CD4-positive, alpha-beta T cell (primary cell): ENCODE measurements at regions not wholly inside any gene's neighbourhood (a gene's known extent, or its start where the extent isn't known, plus 50 kb on each side); places are given as distances from the start of the nearest gene placed in this dataset.

ENCODE experiments used
- ATAC-seq: fragments of 200-7000 bp; cut with Tn5 transposase; one replicate; pipeline ENCODE4 v1.10.0; 2022; ENCODE audit warnings: mild to moderate bottlenecking; ENCODE audit not compliant: poor library complexity
- CTCF ChIA-PET: fragments of 350-600 bp; sonication (Branson Sonifier 250); formaldehyde crosslinking; loops from one replicate; lab custom pipeline; 2021; ENCODE audit warnings: antibody characterized with exemption, inconsistent platforms; lab: Charles Lee
- POLR2A ChIA-PET: fragments of 350-600 bp; sonication (Branson Sonifier 250); formaldehyde crosslinking; loops from one replicate; lab custom pipeline; 2021; ENCODE audit warnings: antibody characterized with exemption, inconsistent platforms; lab: Charles Lee
- DNase-seq, 14 experiments: peaks; one replicate each; pipeline ENCODE4 v3.0.0-alpha.2; 2013 to 2020; ENCODE audit warnings: mixed read lengths in 2 of 14
- H3K27ac ChIP-seq, 2 donors: one replicate each; pipeline versions ENCODE4 v1.5.1 to v1.7.0; 2013; ENCODE audit warnings: low read length in 2 of 2, low read depth in 1 of 2, mild to moderate bottlenecking in 1 of 2
- H3K27me3 ChIP-seq, 2 experiments: 1 replicate in 1 of 2; 2 replicates in 1 of 2; pipeline versions ENCODE4 v1.6.1 to v1.7.0; 2013; ENCODE audit warnings: low read length in 2 of 2, control low read depth in 1 of 2, mild to moderate bottlenecking in 1 of 2, moderate library complexity in 1 of 2; ENCODE audit not compliant: insufficient read depth in 2 of 2, control insufficient read depth in 1 of 2
- H3K36me3 ChIP-seq: one replicate; pipeline ENCODE4 v1.6.1; 2013; ENCODE audit warnings: low read length, control low read depth; ENCODE audit not compliant: insufficient read depth
- H3K4me1 ChIP-seq: one replicate; pipeline ENCODE4 v1.6.1; 2013; ENCODE audit warnings: low read length, control low read depth; ENCODE audit not compliant: insufficient read depth
- H3K4me3 ChIP-seq: one replicate; pipeline ENCODE4 v1.5.1; 2013; ENCODE audit warnings: mild to moderate bottlenecking, low read length, moderate library complexity
- H3K9me3 ChIP-seq, 2 experiments: 1 replicate in 1 of 2; 2 replicates in 1 of 2; pipeline versions ENCODE4 v1.6.1 to v1.7.0; 2013; ENCODE audit warnings: low read length in 2 of 2, mild to moderate bottlenecking in 2 of 2, control low read depth in 1 of 2, moderate library complexity in 1 of 2; ENCODE audit not compliant: control insufficient read depth in 1 of 2, insufficient read depth in 1 of 2
- H3K27ac Mint-ChIP-seq: one replicate; pipeline ENCODE4 v1.8.0; 2020; ENCODE audit warnings: mixed read lengths
- H3K27me3 Mint-ChIP-seq: one replicate; pipeline ENCODE4 v1.8.0; 2021; ENCODE audit warnings: mixed read lengths
- H3K36me3 Mint-ChIP-seq: one replicate; pipeline ENCODE4 v1.8.0; 2021; ENCODE audit warnings: low read depth, mixed read lengths
- H3K4me1 Mint-ChIP-seq: one replicate; pipeline ENCODE4 v1.8.0; 2021; ENCODE audit warnings: low read depth, mixed read lengths
- H3K4me3 Mint-ChIP-seq: one replicate; pipeline ENCODE4 v1.8.0; 2020; ENCODE audit warnings: mild to moderate bottlenecking, mixed read lengths
- H3K9me3 Mint-ChIP-seq: one replicate; pipeline ENCODE4 v1.8.0; 2020; ENCODE audit warnings: mixed read lengths
- CTCF ChIP-seq: fragments of 200-600 bp; IDR thresholded peaks from one replicate; pipeline ENCODE4 v1.8.0; 2022; ENCODE audit warnings: antibody characterized with exemption, mild to moderate bottlenecking
- intact Hi-C, 2 experiments: fragments of 100-400 bp; cut with DNase I in 1 of 2; cut with micrococcal nuclease in 1 of 2; formaldehyde crosslinking; loops; one replicate each; pipeline versions ENCODE4 v1.15.1 to v1.9.0; 2023 to 2025; cut with DNase I, micrococcal nuclease

GRCh38 chr2:56971383-56971974, 787.7 kb downstream of the CCDC85A start:
- H3K27me3 Mint-ChIP-seq, result no peaks in the 10 kb centered on the region
- CTCF ChIA-PET, result no interaction called here
- no peak for ATAC-seq
- H3K9me3 Mint-ChIP-seq, result peaks cover 4% of the 10 kb centered on the region
- POLR2A ChIA-PET, result no interaction called here
- TF ChIP-seq CTCF, result no peak
- H3K4me3 ChIP-seq, result no peak overlapping the region
- H3K9me3 ChIP-seq, result peaks cover 0 to 6% of the 10 kb centered on the region in 2 experiments
- no peaks in the 10 kb centered on the region for H3K36me3 Mint-ChIP-seq
- no peaks in the 10 kb centered on the region for H3K36me3 ChIP-seq
- H3K27ac Mint-ChIP-seq, result no peak overlapping the region
- H3K27ac ChIP-seq, result no peak overlapping the region
- no peak for DNase-seq
- H3K27me3 ChIP-seq, result no peaks in the 10 kb centered on the region
- no peaks in the 10 kb centered on the region for H3K4me1 Mint-ChIP-seq
- intact Hi-C loops, result no loop called here
- H3K4me1 ChIP-seq, result no peaks in the 10 kb centered on the region
- H3K4me3 Mint-ChIP-seq, result no peak overlapping the region

- Mint-ChIP-seq H3K4me3 (no peak overlapping the region), H3K36me3 (no peaks in the 10 kb centered on the region), H3K27ac (no peak overlapping the region), H3K27me3 (no peaks in the 10 kb centered on the region), H3K9me3 (peaks cover 9% of the 10 kb centered on the region), H3K4me1 (no peaks in the 10 kb centered on the region)
- ATAC-seq (no peak), DNase-seq (no peak)
- no peak overlapping the region for H3K4me3 ChIP-seq
- H3K9me3 ChIP-seq, result peaks cover 0 to 12% of the 10 kb centered on the region in 2 experiments
- POLR2A ChIA-PET, result no interaction called here
- no peak for TF ChIP-seq CTCF
- intact Hi-C loops, result no loop called here
- H3K4me1 ChIP-seq, result no peaks in the 10 kb centered on the region
- H3K27ac ChIP-seq, result no peak overlapping the region
- no peaks in the 10 kb centered on the region for H3K36me3 ChIP-seq
- CTCF ChIA-PET, result no interaction called here
- H3K27me3 ChIP-seq, result no peaks in the 10 kb centered on the region
Observed at GRCh38 chr2:56981554-56981953, 797.8 kb downstream of the CCDC85A start.

GRCh38 chr2:56985609-56986008, 801.8 kb downstream of the CCDC85A start:
- Mint-ChIP-seq H3K4me1 (no peaks in the 10 kb centered on the region), H3K4me3 (no peak overlapping the region), H3K27me3 (no peaks in the 10 kb centered on the region), H3K36me3 (no peaks in the 10 kb centered on the region), H3K27ac (no peak overlapping the region), H3K9me3 (peaks cover 10% of the 10 kb centered on the region)
- no peak for TF ChIP-seq CTCF
- intact Hi-C loops, result no loop called here
- Histone ChIP-seq H3K36me3 (no peaks in the 10 kb centered on the region), H3K4me3 (no peak overlapping the region), H3K4me1 (no peaks in the 10 kb centered on the region), H3K9me3 (peaks cover 0 to 6% of the 10 kb centered on the region in 2 experiments), H3K27ac (no peak overlapping the region), H3K27me3 (no peaks in the 10 kb centered on the region)
- ATAC-seq, result no peak
- ChIA-PET POLR2A (no interaction called here), CTCF (no interaction called here)
- DNase-seq, result no peak
